SK-N-MC (cell line): ENCODE measurements at regions not wholly inside any gene's neighbourhood (a gene's known extent, or its start where the extent isn't known, plus 50 kb on each side); places are given as distances from the start of the nearest gene placed in this dataset.

Experiments used
- DNase-seq: peaks from one replicate; pipeline ENCODE4 v3.0.0-alpha.2; 2011; ENCODE audit warnings: low read depth, low spot score
- H3K27ac ChIP-seq: fragments of 200-600 bp; sonication (generic); 2 replicates; pipeline ENCODE4 v1.5.1; 2016; ENCODE audit warnings: mixed run types
- H3K36me3 ChIP-seq: fragments of 200-600 bp; sonication (generic); 2 replicates; pipeline ENCODE4 v1.6.1; 2017; ENCODE audit warnings: antibody characterized with exemption, low read length, mixed read lengths; ENCODE audit not compliant: insufficient read depth
- H3K4me3 ChIP-seq: fragments of 200-600 bp; sonication (generic); 2 replicates; pipeline ENCODE4 v1.5.1; 2016
- H3K9ac ChIP-seq: fragments of 200-600 bp; sonication (generic); 2 replicates; pipeline ENCODE4 v1.8.0; 2017; ENCODE audit warnings: mixed run types, mixed read lengths; ENCODE audit not compliant: insufficient read length
- H3K9me3 ChIP-seq: fragments of 200-600 bp; sonication (generic); 2 replicates; pipeline ENCODE4 v1.6.1; 2017; ENCODE audit warnings: low read depth, mild to moderate bottlenecking, antibody characterized with exemption, low read length, moderate library complexity, mixed read lengths
- EZH2 ChIP-seq: fragments of 200-600 bp; sonication (generic); IDR thresholded peaks from one replicate; pipeline ENCODE4 v1.6.1; 2017; ENCODE audit warnings: antibody characterized with exemption
- FOXP2 ChIP-seq: optimal IDR thresholded peaks from 2 replicates; pipeline ENCODE3; 2011; ENCODE audit warnings: mild to moderate bottlenecking, moderate library complexity; ENCODE audit not compliant: insufficient read depth; ENCODE audit errors: extremely low read length, control extremely low read depth
- POLR2AphosphoS5 ChIP-seq: IDR thresholded peaks from 2 replicates; pipeline ENCODE4 v1.6.1; 2012; ENCODE audit warnings: mild to moderate bottlenecking, low read depth, low read length, borderline replicate concordance

- Histone ChIP-seq H3K9ac (no peak overlapping the region), H3K9me3 (no peaks in the 10 kb centered on the region), H3K36me3 (no peaks in the 10 kb centered on the region), H3K27ac (no peak overlapping the region), H3K4me3 (no peak overlapping the region)
- TF ChIP-seq EZH2 (no peak), FOXP2 (no peak), POLR2AphosphoS5 (no peak)
- no peak for DNase-seq
Measured at GRCh38 chr3:76383781-76384180, 598.4 kb upstream of the ZNF717 start.

- no peak overlapping the region for H3K9ac ChIP-seq
- TF ChIP-seq EZH2: no peak
- TF ChIP-seq FOXP2: no peak
- TF ChIP-seq POLR2AphosphoS5: no peak
- no peak for DNase-seq
- no peak overlapping the region for H3K4me3 ChIP-seq
- H3K36me3 ChIP-seq: no peaks in the 10 kb centered on the region
- no peak overlapping the region for H3K27ac ChIP-seq
- no peaks in the 10 kb centered on the region for H3K9me3 ChIP-seq
Measured at GRCh38 chr3:76387000-76387399, 601.7 kb upstream of the ZNF717 start.

GRCh38 chr3:76400141-76400540, 614.8 kb upstream of the ZNF717 start:
- Histone ChIP-seq H3K4me3 (no peak overlapping the region), H3K27ac (no peak overlapping the region), H3K9me3 (no peaks in the 10 kb centered on the region), H3K9ac (no peak overlapping the region), H3K36me3 (no peaks in the 10 kb centered on the region)
- DNase-seq: no peak
- TF ChIP-seq FOXP2 (no peak), POLR2AphosphoS5 (no peak), EZH2 (no peak)

- TF ChIP-seq EZH2 (no peak), POLR2AphosphoS5 (no peak), FOXP2 (no peak)
- Histone ChIP-seq H3K36me3 (no peaks in the 10 kb centered on the region), H3K9me3 (no peaks in the 10 kb centered on the region), H3K27ac (no peak overlapping the region), H3K9ac (no peak overlapping the region), H3K4me3 (no peak overlapping the region)
- DNase-seq: no peak
Measured at GRCh38 chr3:76402926-76403325, 617.6 kb upstream of the ZNF717 start.

- Histone ChIP-seq H3K36me3 (no peaks in the 10 kb centered on the region), H3K9me3 (no peaks in the 10 kb centered on the region), H3K4me3 (no peak overlapping the region), H3K9ac (no peak overlapping the region), H3K27ac (no peak overlapping the region)
- TF ChIP-seq FOXP2 (no peak), POLR2AphosphoS5 (no peak), EZH2 (no peak)
- DNase-seq: no peak
Measured at GRCh38 chr3:76403556-76403955, 618.2 kb upstream of the ZNF717 start.

GRCh38 chr3:76405196-76405595, 619.8 kb upstream of the ZNF717 start:
- Histone ChIP-seq H3K27ac (no peak overlapping the region), H3K9me3 (no peaks in the 10 kb centered on the region), H3K9ac (no peak overlapping the region), H3K36me3 (no peaks in the 10 kb centered on the region), H3K4me3 (no peak overlapping the region)
- no peak for TF ChIP-seq FOXP2
- TF ChIP-seq POLR2AphosphoS5: no peak
- TF ChIP-seq EZH2: no peak
- DNase-seq: no peak

- Histone ChIP-seq H3K4me3 (no peak overlapping the region), H3K9me3 (no peaks in the 10 kb centered on the region), H3K27ac (no peak overlapping the region), H3K9ac (no peak overlapping the region), H3K36me3 (no peaks in the 10 kb centered on the region)
- TF ChIP-seq POLR2AphosphoS5 (no peak), EZH2 (no peak), FOXP2 (no peak)
- no peak for DNase-seq
Measured at GRCh38 chr3:76410762-76411281, 625.5 kb upstream of the ZNF717 start.

- no peaks in the 10 kb centered on the region for H3K36me3 ChIP-seq
- no peak overlapping the region for H3K27ac ChIP-seq
- H3K9me3 ChIP-seq: no peaks in the 10 kb centered on the region
- DNase-seq: no peak
- no peak for TF ChIP-seq FOXP2
- no peak for TF ChIP-seq EZH2
- no peak for TF ChIP-seq POLR2AphosphoS5
- H3K9ac ChIP-seq: no peak overlapping the region
- no peak overlapping the region for H3K4me3 ChIP-seq
Measured at GRCh38 chr3:76415384-76415783, 624.5 kb upstream of the ROBO2 start.

GRCh38 chr3:76429581-76430177, 610.2 kb upstream of the ROBO2 start:
- H3K9ac ChIP-seq: no peak overlapping the region
- DNase-seq: no peak
- no peak overlapping the region for H3K4me3 ChIP-seq
- no peak overlapping the region for H3K27ac ChIP-seq
- no peak for TF ChIP-seq EZH2
- TF ChIP-seq POLR2AphosphoS5: no peak
- no peak for TF ChIP-seq FOXP2
- H3K9me3 ChIP-seq: no peaks in the 10 kb centered on the region
- no peaks in the 10 kb centered on the region for H3K36me3 ChIP-seq
